ENCODE measurements at regions not wholly inside any gene's neighbourhood (a gene's known extent, or its start where the extent isn't known, plus 50 kb on each side); places are given as distances from the start of the nearest gene placed in this dataset.
A peak's percentile ranks its signal among the peaks of the same experiment; 100 is the strongest.

- no peak for TF ChIP-seq CTCF (IDR thresholded peaks at IDR 0.05; ENCODE audit: borderline replicate concordance)
- Histone ChIP-seq H3K4me1 (peaks cover 27% of the 10 kb centered on the region), H3K4me3 (no peak overlapping the region), H3K36me3 (no peaks in the 10 kb centered on the region), H3K27me3 (ENCODE audit: low read depth) (no peaks in the 10 kb centered on the region), H3K9me3 (replicated peaks) (peaks cover 3% of the 10 kb centered on the region), H3K27ac (replicated peaks) (no peak overlapping the region)
- no peak for DNase-seq
- intact Hi-C loops (cut with micrococcal nuclease), result no loop called here
Observed at GRCh38 chr12:124631681-124632256, 64.4 kb upstream of the NCOR2 start.

GRCh38 chr12:124630791-124631313 lies 63.4 kb upstream of the NCOR2 start:
- no peak overlapping the region for H3K4me3 ChIP-seq
- H3K36me3 ChIP-seq, result no peaks in the 10 kb centered on the region
- H3K9me3 ChIP-seq (replicated peaks), result peaks cover under 1% of the 10 kb centered on the region
- no peak overlapping the region for H3K27ac ChIP-seq (replicated peaks)
- H3K27me3 ChIP-seq (ENCODE audit: low read depth), result no peaks in the 10 kb centered on the region
- peaks cover 37% of the 10 kb centered on the region for H3K4me1 ChIP-seq
- DNase-seq, result no peak
- no peak for TF ChIP-seq CTCF (IDR thresholded peaks at IDR 0.05; ENCODE audit: borderline replicate concordance)
- intact Hi-C loops (cut with micrococcal nuclease), result no loop called here

- H3K27ac ChIP-seq (replicated peaks), result peak overlapping the region; percentile 19
- TF ChIP-seq CTCF (IDR thresholded peaks at IDR 0.05; ENCODE audit: borderline replicate concordance), result no peak
- H3K4me3 ChIP-seq, result no peak overlapping the region
- intact Hi-C loops (cut with micrococcal nuclease), result no loop called here
- no peaks in the 10 kb centered on the region for H3K27me3 ChIP-seq (ENCODE audit: low read depth)
- DNase-seq, result no peak
- no peaks in the 10 kb centered on the region for H3K36me3 ChIP-seq
- no peaks in the 10 kb centered on the region for H3K9me3 ChIP-seq (replicated peaks)
- peaks cover 46% of the 10 kb centered on the region for H3K4me1 ChIP-seq
Observed at GRCh38 chr12:124629789-124630480, 62.5 kb upstream of the NCOR2 start.

- H3K9me3 ChIP-seq (replicated peaks), result no peaks in the 10 kb centered on the region
- no peak overlapping the region for H3K27ac ChIP-seq (replicated peaks)
- no peaks in the 10 kb centered on the region for H3K27me3 ChIP-seq (ENCODE audit: low read depth)
- peaks cover 47% of the 10 kb centered on the region for H3K4me1 ChIP-seq
- no peak for DNase-seq
- TF ChIP-seq CTCF (IDR thresholded peaks at IDR 0.05; ENCODE audit: borderline replicate concordance), result no peak
- no peaks in the 10 kb centered on the region for H3K36me3 ChIP-seq
- H3K4me3 ChIP-seq, result no peak overlapping the region
- intact Hi-C loops (cut with micrococcal nuclease), result no loop called here
Observed at GRCh38 chr12:124629117-124629516, 61.7 kb upstream of the NCOR2 start.

GRCh38 chr12:124627956-124628355 lies 60.5 kb upstream of the NCOR2 start:
- TF ChIP-seq CTCF (IDR thresholded peaks at IDR 0.05; ENCODE audit: borderline replicate concordance), result no peak
- peak overlapping the region; percentile 96 for H3K27ac ChIP-seq (replicated peaks)
- H3K9me3 ChIP-seq (replicated peaks), result peaks cover 6% of the 10 kb centered on the region
- H3K36me3 ChIP-seq, result no peaks in the 10 kb centered on the region
- DNase-seq, result no peak
- H3K27me3 ChIP-seq (ENCODE audit: low read depth), result no peaks in the 10 kb centered on the region
- no peak overlapping the region for H3K4me3 ChIP-seq
- intact Hi-C loops (cut with micrococcal nuclease), result no loop called here
- H3K4me1 ChIP-seq, result peaks cover 49% of the 10 kb centered on the region
